NCI-H82 treated with DMSO at 0.1 percent for 48 hours (cell line): ENCODE measurements at regions not wholly inside any gene's neighbourhood (a gene's known extent, or its start where the extent isn't known, plus 50 kb on each side); places are given as distances from the start of the nearest gene placed in this dataset.

Source experiments
- DNase-seq: peaks from one replicate; lab custom pipeline; 2025; ENCODE audit not compliant: unreplicated experiment; lab: John Stamatoyannopoulos, UW

DNA sequence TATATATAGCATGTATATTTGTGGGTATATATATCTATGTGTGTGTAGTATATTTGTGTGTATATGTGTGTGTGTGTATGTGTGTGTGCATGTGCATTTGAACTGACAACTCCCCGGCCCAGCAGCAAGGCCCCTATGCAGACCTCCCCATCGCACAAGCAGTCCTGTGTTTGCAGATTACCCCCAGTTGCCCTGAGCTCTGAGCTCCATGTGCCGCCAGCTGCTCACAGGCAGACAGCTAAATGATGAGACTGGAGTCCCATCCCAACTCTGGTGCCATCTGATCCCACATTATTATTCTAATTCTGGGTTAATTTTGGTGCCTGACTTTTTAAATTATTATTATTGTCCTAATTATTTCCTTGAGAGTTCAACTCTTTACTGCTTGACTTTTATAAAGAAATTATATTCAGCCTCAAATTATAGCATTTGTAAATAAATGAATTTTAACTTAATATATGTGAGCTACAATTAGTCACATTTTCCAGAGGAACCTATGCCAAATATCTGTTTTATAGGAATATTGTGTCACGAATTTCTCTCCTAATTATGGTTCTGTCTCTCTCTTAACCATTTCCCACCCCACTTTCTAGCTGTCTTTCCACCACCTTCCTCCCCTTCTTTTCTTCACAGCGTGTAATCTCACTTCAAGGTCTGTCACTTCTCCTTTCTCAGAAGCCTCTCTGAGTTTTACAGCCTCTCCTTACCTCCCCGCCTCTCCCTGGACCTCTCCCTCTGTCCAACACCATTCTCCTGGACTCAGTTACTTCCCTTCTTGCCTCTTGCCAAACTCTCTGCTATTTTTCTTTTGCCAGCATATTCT is 90.6 kb upstream of the SYNDIG1 start:
- DNase-seq, result peak; percentile 63

DNA sequence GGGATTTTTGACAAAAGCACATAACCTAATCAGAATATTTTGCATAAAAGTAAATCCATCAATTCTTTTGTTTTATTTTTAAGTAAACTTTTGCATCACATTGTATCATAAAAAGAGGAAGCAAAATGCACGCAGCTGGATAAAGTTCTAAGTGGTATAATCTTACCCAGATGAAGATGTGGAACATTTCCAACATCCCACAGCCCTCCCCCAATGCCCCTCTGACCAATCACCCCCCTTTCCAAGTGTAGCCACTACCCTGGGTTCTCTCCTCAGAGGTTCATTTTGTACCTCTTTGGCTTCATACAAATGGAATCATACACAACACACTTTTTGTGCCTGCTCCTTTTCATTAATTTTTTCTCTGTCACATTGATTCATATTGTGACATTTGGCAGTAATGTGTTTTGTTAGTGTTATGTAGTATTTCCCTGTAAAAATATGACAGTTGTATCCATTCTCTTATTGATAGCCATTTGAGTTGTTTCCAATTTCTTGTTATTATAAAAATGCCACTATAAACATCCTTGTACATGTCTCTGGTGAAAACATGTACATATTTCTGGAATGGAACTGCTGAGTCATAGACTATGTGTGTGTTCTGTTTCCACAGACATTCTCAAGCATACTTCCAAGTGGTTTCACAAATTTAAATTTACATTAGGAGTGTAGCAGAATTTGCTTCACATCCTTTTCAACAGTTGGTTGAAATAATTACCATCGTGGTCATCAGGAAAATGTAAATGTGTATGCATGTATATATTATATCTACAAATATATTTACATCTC is 92.9 kb upstream of the SYNDIG1 start:
- DNase-seq, result no peak

DNA sequence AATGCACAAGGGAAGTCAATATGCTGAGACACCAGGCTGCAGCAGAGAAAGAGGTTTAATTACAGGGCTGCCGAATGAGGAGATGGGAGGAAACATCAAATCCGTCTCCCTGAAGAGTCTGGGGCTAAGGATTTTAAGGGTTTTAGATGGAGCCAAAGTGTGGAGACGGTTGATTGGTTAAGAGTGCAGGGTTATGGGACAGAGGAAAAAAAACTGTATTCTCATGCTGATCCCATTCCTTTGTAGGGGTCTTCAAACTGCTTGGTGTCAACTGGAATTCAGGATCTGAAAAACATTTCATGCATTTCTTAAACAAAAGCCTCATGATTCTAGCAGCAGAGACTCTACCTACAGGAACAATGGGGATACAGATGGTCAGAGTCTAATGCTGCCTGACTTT is 96.1 kb upstream of the SYNDIG1 start:
- no peak for DNase-seq

- DNase-seq, result no peak
These were observed 98.3 kb upstream of the SYNDIG1 start for GRCh38 chr20:24370911-24371695.

GRCh38 chr20:24370249-24370648 is 99.2 kb upstream of the SYNDIG1 start:
- DNase-seq, result no peak

- no peak for DNase-seq
These were observed 101.2 kb upstream of the SYNDIG1 start for GRCh38 chr20:24368253-24368652.

DNA sequence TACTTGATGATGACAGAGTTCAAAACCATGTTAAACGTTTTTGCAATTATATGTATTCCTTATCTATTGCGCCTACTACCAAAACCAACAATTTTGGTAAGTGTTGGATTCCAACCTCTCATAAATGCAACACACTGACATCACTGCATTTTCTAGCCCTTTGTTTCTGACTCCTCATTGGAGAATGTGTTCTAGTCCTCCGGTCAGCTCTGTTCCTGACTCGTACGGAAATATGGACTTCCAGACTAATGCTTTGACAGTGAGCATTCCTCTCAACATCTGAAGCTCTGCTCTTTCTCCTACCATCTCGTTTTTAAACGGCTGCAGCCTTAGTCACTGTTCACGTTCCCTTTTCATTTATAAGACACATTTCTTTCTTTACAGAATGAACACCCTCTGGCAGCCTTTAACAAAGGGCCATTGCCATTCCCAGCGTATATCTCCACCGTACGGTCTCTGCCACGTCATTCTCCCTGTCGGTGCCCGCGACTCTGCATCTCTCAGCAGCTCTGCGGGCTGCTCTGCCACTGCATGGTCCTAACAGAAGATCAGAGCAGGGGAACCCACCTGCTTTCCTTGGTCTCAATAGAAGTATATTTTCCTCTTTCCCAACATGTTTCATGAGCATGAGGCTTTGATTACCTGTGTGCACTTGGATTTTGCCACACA is 103.0 kb upstream of the SYNDIG1 start:
- no peak for DNase-seq

GRCh38 chr20:24365670-24366069 is 103.8 kb upstream of the SYNDIG1 start:
- DNase-seq, result no peak

GRCh38 chr20:24364482-24364881 is 104.9 kb upstream of the SYNDIG1 start:
- DNase-seq, result peak; percentile 44

DNA sequence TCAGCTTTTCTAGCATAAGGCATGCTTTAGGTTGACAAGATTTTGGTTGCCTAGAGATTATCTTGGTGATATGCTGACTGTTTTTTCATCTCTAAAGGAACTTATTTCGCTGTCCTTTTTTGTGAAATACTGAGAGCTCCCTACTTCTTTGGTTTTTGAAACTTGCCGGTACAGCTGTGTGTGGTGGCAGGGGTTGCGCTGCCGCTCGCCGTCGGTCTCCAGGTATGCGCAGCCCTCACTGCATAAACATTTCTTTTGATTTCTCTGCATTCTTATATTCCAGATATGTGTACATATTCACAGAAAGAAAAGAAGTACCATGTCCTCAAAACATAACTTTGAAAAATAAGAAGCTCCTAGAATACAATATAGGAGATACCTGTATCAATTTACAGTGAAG is 106.4 kb upstream of the SYNDIG1 start:
- no peak for DNase-seq

DNA sequence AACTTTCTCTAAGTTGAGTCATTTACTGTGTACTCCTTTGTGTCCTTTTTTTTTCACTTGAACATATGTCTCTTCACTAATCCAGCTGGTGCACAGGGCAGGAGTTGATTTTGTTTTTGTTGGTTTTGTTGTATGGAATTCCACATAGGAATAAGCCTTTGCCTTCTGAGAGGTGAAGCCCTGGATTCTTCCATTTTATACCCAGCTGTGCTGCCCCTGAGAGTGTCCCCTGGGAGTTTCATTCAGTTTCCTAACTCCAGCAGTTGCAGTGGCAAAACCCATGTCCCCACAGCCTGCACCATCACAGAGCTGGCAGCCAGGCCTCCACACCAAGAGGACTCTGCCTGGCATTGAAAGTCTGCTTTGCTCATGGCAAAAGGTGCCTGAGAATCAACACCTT is 107.3 kb upstream of the SYNDIG1 start:
- no peak for DNase-seq

GRCh38 chr20:24361541-24361940 is 107.9 kb upstream of the SYNDIG1 start:
- DNase-seq, result no peak

DNA sequence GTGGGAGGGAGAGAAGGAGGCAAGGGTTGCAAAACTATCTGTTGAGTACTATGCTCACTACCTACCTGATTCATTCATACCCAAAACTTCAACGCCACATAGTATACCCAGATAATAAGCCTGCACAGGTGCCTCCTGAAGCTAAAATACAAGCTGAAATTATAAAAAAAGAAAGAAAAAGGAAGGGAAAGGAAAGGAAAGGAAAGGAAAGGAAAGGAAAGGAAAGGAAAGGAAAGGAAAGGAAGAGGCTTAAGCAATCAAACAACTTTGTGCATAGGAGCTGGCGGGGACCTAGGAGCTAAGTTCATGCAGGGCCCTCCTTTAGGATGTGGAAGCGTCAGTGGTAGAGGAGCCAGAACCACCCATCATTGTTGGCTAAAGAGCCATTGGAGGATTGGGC is 108.9 kb upstream of the SYNDIG1 start:
- DNase-seq, result no peak

DNA sequence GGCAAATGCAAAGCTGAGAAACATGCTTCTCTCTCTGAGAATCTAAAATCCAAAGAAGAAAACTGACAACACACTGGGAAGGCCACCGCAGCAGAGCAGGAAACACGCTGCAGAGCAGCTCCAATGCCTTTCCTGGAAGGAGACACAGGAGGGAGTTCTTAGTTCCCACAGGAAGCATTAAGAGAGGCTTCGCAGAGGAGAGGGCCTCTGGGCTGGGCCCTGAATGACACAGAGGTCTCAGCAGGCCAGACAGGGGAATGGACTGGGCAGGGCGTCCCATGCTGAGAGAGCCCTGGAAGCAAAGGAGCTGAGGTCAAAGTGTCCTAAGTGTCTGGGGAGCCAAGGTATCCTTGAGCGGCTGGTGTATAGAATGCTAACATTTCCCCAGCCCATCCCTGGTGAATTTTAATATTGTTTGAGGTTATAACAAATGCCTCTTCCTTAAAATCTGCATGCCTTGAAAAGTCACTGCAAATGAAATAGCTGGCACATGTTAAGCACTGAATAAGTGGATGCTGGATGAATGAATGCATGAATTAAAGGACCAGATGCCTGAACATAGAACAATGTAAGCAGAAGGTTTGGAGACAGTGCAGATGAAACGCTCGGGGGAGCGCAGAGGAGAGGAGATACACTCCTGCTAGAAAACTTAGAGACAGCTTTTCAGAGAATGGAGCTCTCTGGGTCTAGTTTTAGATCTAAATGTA is 110.0 kb upstream of the SYNDIG1 start:
- no peak for DNase-seq

DNA sequence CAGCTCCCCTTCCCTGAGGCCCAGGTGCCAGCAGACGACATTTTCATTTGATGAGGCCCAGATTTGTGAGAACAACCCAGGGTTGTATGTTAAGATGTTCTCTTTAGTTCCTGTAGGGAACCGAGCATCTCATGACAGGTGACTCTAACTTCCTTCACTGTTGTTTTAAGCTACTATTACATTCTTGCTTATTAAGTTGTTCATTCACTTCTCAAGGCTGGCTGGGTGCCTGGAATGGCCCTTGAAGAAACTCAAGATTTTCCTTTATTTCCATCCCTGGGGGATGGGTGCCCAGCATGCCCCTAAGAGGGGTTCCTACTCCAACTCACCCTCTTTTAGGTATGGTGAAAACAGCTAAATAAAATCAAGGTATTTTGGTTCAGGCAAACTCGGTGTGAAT is 111.5 kb upstream of the SYNDIG1 start:
- no peak for DNase-seq

GRCh38 chr20:24357177-24357576 is 112.3 kb upstream of the SYNDIG1 start:
- no peak for DNase-seq

- no peak for DNase-seq
These were observed 116.2 kb upstream of the SYNDIG1 start for GRCh38 chr20:24353135-24353690.

DNA sequence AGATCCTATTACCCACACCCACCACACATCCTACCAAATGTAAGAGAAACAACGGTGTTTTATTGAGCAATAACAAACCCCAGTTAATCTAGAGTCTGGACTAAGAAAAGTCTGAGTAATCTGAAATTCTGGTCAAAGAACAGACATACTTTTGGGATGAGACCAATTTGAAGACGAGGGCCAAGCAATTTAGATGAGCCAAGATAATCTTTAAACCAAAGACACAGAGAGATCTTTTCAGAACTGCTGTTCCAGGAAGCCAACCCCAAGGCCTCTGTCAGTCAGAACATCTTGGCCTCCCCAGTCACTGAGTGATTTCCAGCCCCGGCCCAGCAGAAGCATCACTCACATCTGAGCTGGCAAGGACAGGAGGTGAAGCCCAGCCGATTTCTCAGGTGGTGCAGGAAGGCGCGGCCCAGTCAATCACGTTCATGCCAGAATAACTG is 118.5 kb upstream of the SYNDIG1 start:
- DNase-seq, result no peak

GRCh38 chr20:24341781-24342180 is 127.6 kb upstream of the SYNDIG1 start:
- DNase-seq, result no peak

GRCh38 chr20:24340933-24341332 is 128.5 kb upstream of the SYNDIG1 start:
- no peak for DNase-seq
